GM12864 (cell line): ENCODE measurements at regions not wholly inside any gene's neighbourhood (a gene's known extent, or its start where the extent isn't known, plus 50 kb on each side); places are given as distances from the start of the nearest gene placed in this dataset.

Source experiments
- DNase-seq: peaks from one replicate; pipeline ENCODE4 v3.0.0-alpha.2; 2011; ENCODE audit warnings: low read depth
- H3K4me3 ChIP-seq: 2 replicates; pipeline ENCODE4 v1.5.1; 2011; ENCODE audit warnings: mild to moderate bottlenecking, low read depth, low read length, control low read depth
- TF ChIP-seq, protein P1 (sequence below): IDR thresholded peaks from 2 replicates; pipeline ENCODE4 v1.5.1; 2011; ENCODE audit warnings: low read depth, mild to moderate bottlenecking, moderate library complexity, low read length, control low read depth, inconsistent platforms; ENCODE audit errors: missing control alignments

DNA sequence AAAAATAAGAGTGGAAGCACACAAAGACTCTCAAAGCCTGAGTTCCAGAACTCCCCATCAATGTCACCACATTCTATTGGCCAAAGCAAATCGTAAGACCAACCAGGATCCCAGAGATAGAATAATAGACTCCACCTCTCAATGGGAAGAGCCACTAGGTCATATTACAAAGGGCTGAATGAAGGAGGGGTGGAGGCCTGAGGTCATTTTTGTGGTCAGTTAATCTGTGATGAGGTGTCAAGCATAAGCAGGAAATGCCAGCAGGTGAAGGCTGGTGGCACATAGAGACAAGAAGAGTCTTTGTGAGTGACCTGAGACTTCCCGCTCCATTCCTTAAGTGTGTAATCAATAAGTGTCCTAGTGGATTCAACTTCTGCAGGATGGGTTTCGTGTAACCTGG is 144.3 kb downstream of the TFCP2L1 start:
- TF ChIP-seq, protein P1, sequence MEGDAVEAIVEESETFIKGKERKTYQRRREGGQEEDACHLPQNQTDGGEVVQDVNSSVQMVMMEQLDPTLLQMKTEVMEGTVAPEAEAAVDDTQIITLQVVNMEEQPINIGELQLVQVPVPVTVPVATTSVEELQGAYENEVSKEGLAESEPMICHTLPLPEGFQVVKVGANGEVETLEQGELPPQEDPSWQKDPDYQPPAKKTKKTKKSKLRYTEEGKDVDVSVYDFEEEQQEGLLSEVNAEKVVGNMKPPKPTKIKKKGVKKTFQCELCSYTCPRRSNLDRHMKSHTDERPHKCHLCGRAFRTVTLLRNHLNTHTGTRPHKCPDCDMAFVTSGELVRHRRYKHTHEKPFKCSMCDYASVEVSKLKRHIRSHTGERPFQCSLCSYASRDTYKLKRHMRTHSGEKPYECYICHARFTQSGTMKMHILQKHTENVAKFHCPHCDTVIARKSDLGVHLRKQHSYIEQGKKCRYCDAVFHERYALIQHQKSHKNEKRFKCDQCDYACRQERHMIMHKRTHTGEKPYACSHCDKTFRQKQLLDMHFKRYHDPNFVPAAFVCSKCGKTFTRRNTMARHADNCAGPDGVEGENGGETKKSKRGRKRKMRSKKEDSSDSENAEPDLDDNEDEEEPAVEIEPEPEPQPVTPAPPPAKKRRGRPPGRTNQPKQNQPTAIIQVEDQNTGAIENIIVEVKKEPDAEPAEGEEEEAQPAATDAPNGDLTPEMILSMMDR, result no peak
- no peak for DNase-seq
- H3K4me3 ChIP-seq, result no peak overlapping the region

DNA sequence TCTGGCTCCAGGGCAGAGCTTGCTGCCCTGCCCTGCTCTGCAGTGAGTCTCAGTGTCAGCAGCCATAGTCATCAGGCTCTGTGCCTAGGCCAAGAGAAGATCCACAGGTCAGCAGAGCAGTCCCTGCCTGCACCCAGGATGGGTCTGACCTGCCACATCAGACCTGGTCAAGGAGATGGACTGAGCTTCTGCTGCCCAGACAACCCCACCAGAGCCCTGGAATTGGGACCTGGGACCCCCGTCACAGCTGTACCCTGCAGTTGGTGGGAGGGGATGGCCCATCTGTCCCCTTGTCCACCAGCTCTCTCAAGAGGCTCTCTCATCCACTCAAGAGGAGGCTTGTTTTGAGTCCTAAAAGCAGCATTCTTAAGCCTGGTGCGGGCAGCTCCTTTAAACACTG is 142.6 kb downstream of the TFCP2L1 start:
- H3K4me3 ChIP-seq, result no peak overlapping the region
- DNase-seq, result no peak
- TF ChIP-seq, protein P1, result no peak

DNA sequence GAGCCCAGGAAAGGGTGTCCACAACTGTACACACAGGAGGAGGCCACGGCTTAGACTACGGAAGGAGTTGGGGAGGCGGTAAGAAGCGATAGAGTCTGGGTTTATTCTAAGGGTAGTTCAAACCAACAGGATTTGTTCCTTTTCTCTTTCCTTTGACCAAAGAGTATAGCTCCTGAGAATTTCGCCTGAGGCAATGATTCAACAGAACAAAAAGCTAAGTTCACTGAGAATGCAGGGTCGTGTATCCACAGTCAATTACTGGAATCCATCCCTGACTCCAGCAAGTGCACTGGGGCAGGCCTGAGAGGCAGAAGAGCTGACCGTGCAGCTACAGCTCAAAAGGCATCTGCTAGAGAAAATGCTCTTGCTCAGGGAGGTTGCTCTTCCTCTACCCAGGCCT is 140.9 kb downstream of the TFCP2L1 start:
- no peak for DNase-seq
- H3K4me3 ChIP-seq, result no peak overlapping the region
- TF ChIP-seq, protein P1, result no peak

DNA sequence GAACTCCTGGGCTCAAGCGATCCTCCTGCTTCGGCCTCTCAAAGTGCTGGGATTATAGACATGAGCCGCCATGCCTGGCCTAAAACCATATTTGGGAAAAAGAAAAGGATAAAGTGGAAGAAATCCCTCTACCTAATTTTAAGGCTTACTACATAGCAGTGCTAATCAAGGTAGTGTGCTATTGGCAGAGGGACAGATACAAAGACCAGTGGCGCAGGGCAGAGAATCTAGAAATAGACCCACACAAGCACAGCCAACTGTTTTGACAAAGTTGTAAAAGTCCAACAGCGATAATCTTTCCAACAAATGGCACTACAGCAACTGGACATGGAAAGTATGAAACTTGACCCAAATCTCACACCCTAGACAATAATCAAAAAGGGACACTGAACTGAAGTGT is 138.4 kb downstream of the TFCP2L1 start:
- no peak for DNase-seq
- no peak overlapping the region for H3K4me3 ChIP-seq
- TF ChIP-seq, protein P1, result no peak

DNA sequence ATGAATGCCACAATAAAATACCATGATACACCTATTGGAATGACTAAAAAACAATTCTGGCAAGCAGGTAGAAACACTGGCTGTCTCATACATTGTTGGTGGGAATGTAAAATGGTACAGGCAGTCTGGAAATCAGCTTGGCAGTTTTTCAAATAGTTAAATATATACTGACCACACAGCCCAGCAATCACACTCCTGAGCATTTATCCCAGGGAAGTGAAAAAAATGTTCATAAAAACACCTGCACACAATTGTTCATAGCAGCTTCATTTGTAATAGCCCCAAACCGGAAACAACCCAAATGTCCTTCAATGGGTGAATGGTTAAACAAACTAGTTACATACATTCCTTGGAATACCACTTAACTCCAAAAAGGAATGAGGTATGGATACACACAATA is 137.2 kb downstream of the TFCP2L1 start:
- TF ChIP-seq, protein P1, result no peak
- DNase-seq, result no peak
- H3K4me3 ChIP-seq, result no peak overlapping the region

DNA sequence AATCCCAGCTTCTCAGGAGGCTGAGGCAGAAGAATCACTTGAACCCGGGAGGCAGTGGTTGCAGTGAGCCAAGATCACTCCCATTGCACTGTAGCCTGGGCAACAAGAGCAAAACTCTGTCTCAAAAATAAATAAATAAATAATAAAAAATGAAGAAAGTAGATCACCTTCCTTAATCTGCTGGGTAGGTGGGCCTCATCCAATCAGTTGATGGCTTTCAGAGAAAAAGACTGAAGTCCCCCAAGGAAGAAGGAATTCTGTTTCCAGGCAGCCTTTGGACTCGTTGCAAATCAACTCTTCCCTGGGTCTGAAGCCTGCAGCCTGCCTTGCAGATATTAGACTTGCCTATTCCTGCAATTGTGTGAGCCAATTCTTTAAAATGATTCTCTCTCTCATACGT is 136.5 kb downstream of the TFCP2L1 start:
- no peak for DNase-seq
- TF ChIP-seq, protein P1, result no peak
- H3K4me3 ChIP-seq, result no peak overlapping the region

DNA sequence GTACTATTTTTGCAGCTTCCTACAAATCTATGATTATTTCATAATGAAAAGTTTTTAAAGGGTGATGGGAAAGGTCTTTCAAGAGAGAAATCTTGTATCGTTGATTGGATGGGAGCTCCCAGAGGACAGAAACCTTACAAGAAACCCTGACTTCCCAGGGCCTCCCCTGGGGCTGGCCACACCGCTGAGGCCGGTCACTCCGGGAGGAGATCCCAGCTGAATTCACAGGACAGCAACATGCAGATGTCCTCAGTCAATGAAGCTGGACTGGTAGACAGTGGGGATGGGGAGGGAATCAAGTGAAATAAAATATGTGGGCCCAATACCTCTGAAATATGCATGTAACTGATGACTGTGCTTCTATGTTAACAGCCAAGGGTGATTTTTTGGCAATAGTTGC is 135.6 kb downstream of the TFCP2L1 start:
- TF ChIP-seq, protein P1, result no peak
- H3K4me3 ChIP-seq, result no peak overlapping the region
- no peak for DNase-seq
